K562 (cell line): ENCODE measurements at regions not wholly inside any gene's neighbourhood (a gene's known extent, or its start where the extent isn't known, plus 50 kb on each side); places are given as distances from the start of the nearest gene placed in this dataset.
A peak's percentile ranks its signal among the peaks of the same experiment; 100 is the strongest.

Source experiments
- ATAC-seq: fragments of 200-7000 bp; cut with Tn5 transposase; 3 replicates; pipeline ENCODE4 v1.9.1; 2020; ENCODE audit warnings: moderate library complexity
- BruUV-seq: library from RNA; stranded (reverse); fragments of 400-500 nt; replicated peaks from 2 replicates; lab custom pipeline; 2021; lab: Mats Ljungman, UMichigan
- CTCF ChIA-PET: fragments of 300-600 bp; formaldehyde crosslinking; extraction: SDS; loops from one replicate; lab custom pipeline; 2021; ENCODE audit warnings: low intra/inter-chr PET ratio; lab: Yijun Ruan, JAX
- POLR2A ChIA-PET: fragments of 300-600, 350-650 bp; sonication (Branson Sonifier 250); formaldehyde crosslinking; extraction: SDS; loops from one replicate; lab custom pipeline; 2021; ENCODE audit warnings: antibody characterized with exemption, inconsistent platforms; lab: Yijun Ruan, JAX
- DNase-seq, 4 experiments: peaks; one replicate each; pipeline versions ENCODE4 v3.0.0 to v3.0.0-alpha.2; 2011 to 2018; ENCODE audit warnings: low spot score in 3 of 4, mixed read lengths in 3 of 4; ENCODE audit errors: extremely low read depth in 1 of 4
- FAIRE-seq: peaks from 2 replicates; lab custom pipeline; 2011; peaks lifted over from hg19 to GRCh38; lab: Jason Lieb, UNC
- H2AFZ ChIP-seq: 2 replicates; pipeline ENCODE4 v1.6.0; 2011; ENCODE audit warnings: low read depth, low read length, control low read depth, inconsistent platforms
- H3K27ac ChIP-seq: fragments of 200-600 bp; 3 replicates; pipeline ENCODE4 v1.8.0; 2011; ENCODE audit warnings: low read depth, mild to moderate bottlenecking, control low read depth, inconsistent platforms, low read length, moderate library complexity, mixed read lengths; ENCODE audit errors: extremely low read depth
- H3K27me3 ChIP-seq, 2 experiments: fragments of 300-600 bp in 1 of 2; 2 replicates in 1 of 2; 3 replicates in 1 of 2; pipeline versions ENCODE4 v1.6.0 to v1.8.0; 2011; ENCODE audit warnings: inconsistent platforms in 2 of 2, low read length in 2 of 2, mild to moderate bottlenecking in 1 of 2, mixed read lengths in 1 of 2, moderate library complexity in 1 of 2; ENCODE audit not compliant: control insufficient read depth in 2 of 2, insufficient read depth in 2 of 2
- H3K36me3 ChIP-seq: fragments of 300-600 bp; 3 replicates; pipeline ENCODE4 v1.8.0; 2011; ENCODE audit warnings: mild to moderate bottlenecking, low read length, inconsistent platforms; ENCODE audit not compliant: control insufficient read depth, insufficient read depth
- H3K4me1 ChIP-seq, 2 experiments: fragments of 200-600 bp in 1 of 2; replicated peaks in 1 of 2; 2 replicates in 1 of 2; 3 replicates in 1 of 2; pipeline versions ENCODE4 v1.5.1 to v1.8.0; 2011; ENCODE audit warnings: inconsistent platforms in 2 of 2, low read length in 2 of 2, mild to moderate bottlenecking in 1 of 2, mixed read lengths in 1 of 2, moderate library complexity in 1 of 2; ENCODE audit not compliant: control insufficient read depth in 2 of 2, insufficient read depth in 2 of 2
- H3K4me2 ChIP-seq: 2 replicates; pipeline ENCODE4 v1.6.1; 2011; ENCODE audit warnings: low read length, control low read depth, inconsistent platforms, mixed read lengths; ENCODE audit not compliant: insufficient read depth
- H3K4me3 ChIP-seq: fragments of 200-600 bp; sonication (generic), shearing (Covaris generic); 2 replicates; pipeline ENCODE4 v1.5.1; 2016; ENCODE audit warnings: control low read depth, inconsistent platforms
- H3K79me2 ChIP-seq: fragments of 200-600 bp; 3 replicates; pipeline ENCODE4 v1.8.0; 2011; ENCODE audit warnings: low read length, inconsistent platforms; ENCODE audit not compliant: control insufficient read depth, insufficient read depth
- H3K9ac ChIP-seq, 2 experiments: 2 replicates each; pipeline versions ENCODE4 v1.6.0 to v1.6.1; 2011; ENCODE audit warnings: low read depth in 2 of 2, low read length in 2 of 2, control low read depth in 1 of 2, inconsistent platforms in 1 of 2, mild to moderate bottlenecking in 1 of 2, mixed read lengths in 1 of 2; ENCODE audit not compliant: insufficient read depth in 1 of 2
- H3K9me1 ChIP-seq: one replicate; pipeline ENCODE4 v1.6.0; 2011; ENCODE audit warnings: inconsistent platforms, mild to moderate bottlenecking, low read length, moderate library complexity; ENCODE audit not compliant: control insufficient read depth, insufficient read depth
- H3K9me3 ChIP-seq: replicated peaks from 2 replicates; pipeline ENCODE4 v1.5.1; 2011; ENCODE audit warnings: low read depth, low read length, inconsistent platforms; ENCODE audit not compliant: control insufficient read depth, insufficient read depth
- H4K20me1 ChIP-seq: replicated peaks from 2 replicates; pipeline ENCODE4 v1.6.1; 2011; ENCODE audit warnings: low read length, inconsistent platforms, mixed read lengths; ENCODE audit not compliant: control insufficient read depth, insufficient read depth
- NFXL1 ChIP-seq: fragments of 450-650 bp; formaldehyde crosslinking; IDR thresholded peaks from 2 replicates; pipeline ENCODE4 v1.4.0; 2021; ENCODE audit warnings: mild to moderate bottlenecking
- NR2C1 ChIP-seq, 2 experiments: fragments of 450-650 bp; IDR thresholded peaks; 2 replicates each; pipeline ENCODE4 v1.6.1; 2017; ENCODE audit warnings: mild to moderate bottlenecking in 2 of 2, antibody characterized with exemption in 1 of 2, inconsistent platforms in 1 of 2, missing compliant biosample characterization in 1 of 2, missing genetic modification characterization in 1 of 2
- NR2C2 ChIP-seq, 2 experiments: fragments of 200-800 bp in 1 of 2; sonication (Bioruptor generic) in 1 of 2; sonication (generic) in 1 of 2; formaldehyde crosslinking in 1 of 2; IDR thresholded peaks; 2 replicates each; pipeline versions ENCODE4 v1.6.1 to v1.8.0; 2016 to 2022; ENCODE audit warnings: mild to moderate bottlenecking in 1 of 2, missing compliant biosample characterization in 1 of 2, missing genetic modification characterization in 1 of 2, missing genetic modification reagents in 1 of 2
- POLR2A ChIP-seq: fragments of 450-650 bp; conservative IDR thresholded peaks from 2 replicates; pipeline ENCODE4 v1.6.1; 2016
- WGBS: fragments of 100-300 bp; shearing (Covaris generic); methylation state at CpG from one replicate; pipeline ENCODE4 v1.1.6; 2016; ENCODE audit warnings: low coverage, mixed read lengths; ENCODE audit not compliant: insufficient coverage; ENCODE audit errors: missing lambda C conversion rate; 5-methylcytosine and 5-hydroxymethylcytosine counted together
- in situ Hi-C: fragments of 300-500 bp; cut with MboI; formaldehyde crosslinking; loops from 4 replicates; pipeline ENCODE4 v1.15.0; 2018; ENCODE audit warnings: inconsistent platforms, mixed read lengths
- intact Hi-C: fragments of 100-400 bp; cut with micrococcal nuclease; formaldehyde crosslinking; loops from 2 replicates; pipeline ENCODE4 v1.14.2; 2022

DNA sequence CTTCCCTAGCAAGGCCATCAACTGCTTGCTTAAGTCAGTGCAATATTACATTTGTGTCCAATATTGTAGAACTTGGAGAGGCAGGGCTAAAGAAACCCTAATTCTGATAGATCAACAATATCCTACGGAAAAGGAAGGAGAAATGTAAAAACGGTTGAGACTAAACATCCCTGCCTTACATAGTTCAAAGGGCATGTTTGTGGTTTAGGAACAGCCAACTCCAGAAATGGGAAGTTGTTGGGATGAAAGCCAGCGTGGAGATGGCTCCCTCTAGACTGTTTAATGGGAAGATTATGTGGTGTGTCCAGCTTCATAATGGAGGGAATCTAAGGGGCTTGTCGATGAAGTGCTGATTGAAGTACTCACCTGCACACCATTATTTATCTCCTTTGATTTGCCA is 145.3 kb upstream of the TENT5A start:
- H3K9me1 ChIP-seq, result no peaks in the 10 kb centered on the region
- DNase-seq, result no peak
- in situ Hi-C loops, result no loop called here
- no TSS peak for BruUV-seq
- POLR2A ChIA-PET, result no interaction called here
- TF ChIP-seq NFXL1 (CRISPR knock-in tag) (no peak), NR2C2 (CRISPR knock-in tag; IDR thresholded peaks at IDR 0.05) (no peak), NR2C2 (tag; IDR thresholded peaks at IDR 0.05) (0 out of 2 replicates have a peak, but pooled peaks have one; percentile 17), POLR2A (no peak), NR2C1 (IDR thresholded peaks at IDR 0.05) (no peak), NR2C1 (tag; IDR thresholded peaks at IDR 0.05) (peak; percentile 59; the same call in 1 of the 2 replicates)
- TF ChIP-seq, all 486 proteins: peak for 2
- Histone ChIP-seq H3K36me3 (no peaks in the 10 kb centered on the region), H2AFZ (no peak overlapping the region), H3K4me2 (no peak overlapping the region), H3K27me3 (no peaks in the 10 kb centered on the region), H3K4me1 (no peaks in the 10 kb centered on the region), H3K27ac (no peak overlapping the region), H4K20me1 (no peaks in the 10 kb centered on the region), H3K4me3 (no peak overlapping the region), H3K79me2 (no peaks in the 10 kb centered on the region), H3K9me3 (no peaks in the 10 kb centered on the region), H3K9ac (no peak overlapping the region)
- FAIRE-seq, result no peak
- intact Hi-C loops, result no loop called here
- ATAC-seq, result no peak
- 2% methylated on average over 4 of the region's 4 CpGs for WGBS
- CTCF ChIA-PET, result no interaction called here
